HG02981 (cell line): ENCODE measurements at regions not wholly inside any gene's neighbourhood (a gene's known extent, or its start where the extent isn't known, plus 50 kb on each side); places are given as distances from the start of the nearest gene placed in this dataset.
"Not testable (repeated sequence)": the region's sequence is repeated elsewhere in the genome, so short reads cannot be mapped to it uniquely, and the experiment has no call there.

Experiments
- ATAC-seq: cut with Tn5 transposase; IDR thresholded peaks from one replicate; pipeline ENCODE4 v1.9.1; 2021; ENCODE audit warnings: mild to moderate bottlenecking, moderate library complexity; ENCODE audit not compliant: unreplicated experiment

DNA sequence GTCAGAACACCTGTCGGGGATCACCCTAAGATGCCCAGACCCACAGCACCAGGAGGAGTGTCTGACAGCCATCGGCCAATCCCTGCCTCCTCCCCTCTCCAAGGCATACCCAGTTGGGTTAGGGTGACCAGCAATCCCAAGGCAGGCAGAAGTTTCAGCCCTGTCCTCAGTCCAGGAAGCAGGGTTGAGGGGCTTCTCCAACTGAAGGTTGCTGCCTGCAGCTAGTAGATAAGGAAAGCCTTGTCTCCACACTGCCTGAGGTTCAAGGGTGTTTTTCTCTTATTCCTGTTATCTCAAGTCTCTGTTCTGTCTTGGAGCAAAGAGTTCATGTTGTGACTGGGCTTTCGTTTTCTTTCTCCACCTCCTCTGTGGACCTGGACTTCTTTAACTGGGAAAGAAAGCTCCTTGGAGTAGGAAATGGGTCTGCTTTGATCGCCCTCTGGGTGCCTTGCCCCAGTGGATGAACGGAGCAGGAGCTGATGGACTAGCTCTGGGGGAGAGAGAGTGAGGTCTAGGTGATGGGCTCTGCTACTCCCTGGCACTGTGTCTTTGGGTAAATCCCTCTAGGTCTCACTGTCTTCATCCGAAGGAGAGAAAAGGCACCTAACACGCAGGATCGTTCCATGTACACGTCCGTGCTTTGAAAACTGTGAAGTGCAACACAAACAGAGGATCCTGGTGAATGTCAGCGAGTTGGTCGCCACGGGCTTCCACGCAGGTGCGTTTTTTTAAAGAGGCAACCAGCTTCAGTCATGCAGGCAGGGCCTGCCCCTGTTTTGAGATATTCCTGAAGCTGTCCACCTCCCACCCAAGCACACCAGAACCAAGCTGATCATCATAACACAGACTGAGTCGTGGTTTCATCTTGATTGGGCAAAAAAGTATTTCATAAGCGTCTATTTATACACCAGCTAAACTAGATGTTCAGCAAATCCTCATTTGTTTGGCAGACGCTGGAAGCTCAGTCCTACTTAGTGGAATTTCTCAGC is 52.5 kb upstream of the FOXN3 start:
- ATAC-seq = no peak

DNA sequence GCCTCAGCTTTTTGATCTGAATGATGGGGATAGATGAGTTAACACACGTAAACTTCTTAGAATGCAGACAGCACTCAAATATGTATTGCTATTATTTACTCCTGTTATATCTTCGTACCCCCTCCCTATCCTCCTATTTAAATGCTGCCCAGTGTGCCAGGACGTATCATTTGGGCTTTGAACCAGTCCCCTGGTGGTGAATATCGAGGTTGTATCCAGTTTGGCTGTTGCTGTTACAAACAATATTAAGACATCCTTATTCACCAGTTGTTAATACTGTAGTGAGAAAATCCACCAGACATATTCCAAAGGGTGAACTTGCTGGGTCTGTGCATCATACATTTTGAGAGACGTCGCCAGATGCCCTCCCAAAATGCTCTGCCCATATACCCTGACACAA is 51.5 kb upstream of the FOXN3 start:
- no peak for ATAC-seq

DNA sequence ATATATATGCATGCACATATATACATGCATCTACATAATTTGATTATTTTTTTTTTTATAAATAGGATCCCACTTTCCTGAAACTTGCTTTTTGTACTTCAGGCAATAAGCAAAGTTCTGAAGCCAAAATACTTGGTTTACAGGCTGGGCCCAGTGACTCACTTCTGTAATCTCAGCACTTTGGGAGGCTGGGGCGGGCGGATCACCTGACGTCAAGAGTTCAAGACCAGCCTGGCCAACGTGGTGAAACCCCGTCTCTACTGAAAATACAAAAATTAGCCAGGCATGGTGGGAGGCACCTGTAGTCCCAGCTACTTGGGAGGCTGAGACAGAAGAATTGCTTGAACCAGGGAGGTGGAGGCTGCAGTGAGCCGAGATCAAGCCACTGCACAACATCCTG is 51.0 kb upstream of the FOXN3 start:
- not testable (repeated sequence) for ATAC-seq

- no peak for ATAC-seq
Observed at GRCh38 chr14:89466944-89467343, 49.9 kb upstream of the FOXN3 start.
